ENCODE measurements at regions not wholly inside any gene's neighbourhood (a gene's known extent, or its start where the extent isn't known, plus 50 kb on each side); places are given as distances from the start of the nearest gene placed in this dataset.
"Not testable (repeated sequence)": the region's sequence is repeated elsewhere in the genome, so short reads cannot be mapped to it uniquely, and the experiment has no call there.

DNA sequence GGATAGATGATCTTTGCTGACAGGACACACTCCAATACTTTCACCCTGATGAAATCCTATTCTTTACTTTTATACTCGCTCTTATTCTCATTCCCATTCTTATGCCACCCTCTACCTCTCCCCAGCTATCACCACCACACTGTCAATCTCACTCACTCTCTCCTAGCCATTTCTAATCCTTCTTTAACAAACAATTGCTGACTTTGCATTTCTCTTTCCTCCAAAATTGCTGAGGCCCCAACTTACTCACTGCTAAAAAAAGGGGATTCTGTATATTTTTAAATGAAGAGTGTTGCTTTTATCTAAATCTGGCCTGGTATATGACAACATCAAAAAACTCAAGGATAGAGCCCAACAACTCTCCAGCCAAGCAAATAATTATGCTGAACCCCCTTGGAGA, 515.4 kb downstream of the MATN1 start:
- DNase-seq (ENCODE audit: low spot score), result not testable (repeated sequence)

DNA sequence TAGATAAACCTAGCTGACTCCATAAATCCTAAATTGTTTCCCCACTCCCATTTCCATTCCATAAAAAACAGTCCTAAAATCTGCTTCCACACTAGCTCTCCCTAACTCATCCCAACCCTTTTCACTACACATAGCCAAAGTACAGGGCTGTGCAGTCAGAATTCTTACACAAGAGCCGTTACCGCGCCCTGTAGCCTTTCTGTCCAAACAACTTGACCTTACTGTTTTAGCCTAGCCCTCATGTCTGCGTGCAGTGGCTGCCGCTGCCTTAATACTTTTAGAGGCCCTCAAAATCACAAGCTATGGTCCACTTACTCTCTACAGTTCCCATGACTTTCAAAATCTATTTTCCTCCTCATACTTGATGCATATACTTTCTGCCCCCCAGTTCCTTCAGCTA, 516.8 kb downstream of the MATN1 start:
- not testable (repeated sequence) for DNase-seq (ENCODE audit: low spot score)

- not testable (repeated sequence) for DNase-seq (ENCODE audit: low spot score)
These were observed 518.5 kb downstream of the MATN1 start for GRCh38 chr1:30204916-30205315.

GRCh38 chr1:30201015-30201414, 522.4 kb downstream of the MATN1 start:
- DNase-seq (ENCODE audit: low spot score), result no peak

DNA sequence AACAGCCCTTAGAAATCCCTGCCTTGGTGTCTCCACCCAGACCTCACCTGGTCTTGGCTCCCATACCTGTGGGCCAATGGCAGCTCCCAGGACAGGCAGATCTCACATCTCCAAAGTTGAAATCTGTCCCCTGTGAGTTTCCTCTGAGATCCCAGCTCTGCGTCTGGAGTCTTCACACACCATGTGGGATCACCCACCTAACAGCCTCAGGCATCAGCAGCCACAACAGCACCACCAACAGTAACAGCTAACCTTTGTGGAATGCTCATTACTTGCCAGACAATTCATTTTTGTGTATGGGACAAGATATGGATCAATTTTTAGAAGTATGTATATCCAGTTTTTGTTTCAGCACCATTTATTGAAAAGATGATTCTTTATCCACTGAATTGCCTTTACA, 523.2 kb downstream of the MATN1 start:
- DNase-seq (ENCODE audit: low spot score), result no peak

- no peak for DNase-seq (ENCODE audit: low spot score)
These were observed 523.8 kb downstream of the MATN1 start for GRCh38 chr1:30199563-30199962.

- DNase-seq (ENCODE audit: low spot score), result no peak
These were observed 524.5 kb downstream of the MATN1 start for GRCh38 chr1:30198795-30199403.

DNA sequence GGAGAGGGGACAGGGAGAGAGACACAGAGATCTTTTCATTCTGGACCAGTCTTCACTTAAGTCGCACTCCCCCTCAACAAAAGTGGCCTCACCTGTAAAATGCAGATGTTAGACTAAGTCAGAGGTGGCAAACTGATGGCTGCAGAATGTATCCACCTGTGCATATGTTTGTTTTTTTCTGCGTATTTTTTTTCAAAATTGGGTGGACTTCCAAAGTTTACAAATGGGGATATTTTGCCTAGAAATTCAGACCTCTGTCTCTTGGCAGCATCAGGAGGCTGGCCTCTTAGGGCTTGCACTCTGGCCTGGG, 525.0 kb downstream of the MATN1 start:
- DNase-seq (ENCODE audit: low spot score), result no peak

DNA sequence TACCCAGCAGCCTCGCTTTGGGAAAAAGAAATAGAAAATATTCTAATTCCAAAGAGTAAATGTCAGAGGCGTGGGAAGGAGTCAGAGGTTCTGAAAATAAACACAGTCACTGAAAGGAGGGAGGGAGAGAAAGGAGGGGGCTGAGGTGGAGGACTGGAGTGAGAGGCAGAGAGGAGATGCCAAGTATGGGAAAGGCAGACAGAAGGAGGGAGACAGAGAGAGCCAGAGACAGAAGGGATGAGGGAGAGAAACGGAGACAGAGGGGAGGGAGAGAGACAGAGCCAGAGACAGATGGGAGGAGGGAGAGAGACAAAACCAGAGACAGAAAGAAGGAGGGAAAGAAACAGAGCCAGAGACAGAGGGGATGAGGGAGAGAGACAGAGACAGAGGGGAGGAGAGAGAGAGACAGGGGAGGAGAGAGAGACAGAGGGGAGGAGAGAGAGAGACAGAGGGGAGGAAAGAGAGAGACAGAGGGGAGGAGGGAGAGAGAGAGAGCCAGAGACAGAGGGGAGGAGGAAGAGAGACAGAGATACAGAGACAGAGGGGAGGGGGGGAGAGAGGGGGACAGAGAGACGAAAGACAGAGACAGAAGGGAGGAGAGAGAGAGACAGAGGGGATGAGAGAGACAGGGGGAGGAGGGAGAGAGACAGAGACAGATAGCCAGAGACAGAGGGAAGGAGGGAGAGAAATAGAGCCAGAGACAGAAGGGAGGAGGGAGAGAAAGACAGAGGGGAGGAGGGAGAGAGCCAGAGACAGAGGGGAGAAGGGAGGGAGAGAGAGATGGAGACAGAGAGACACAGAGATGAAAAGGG, 525.5 kb downstream of the MATN1 start:
- peak; percentile 58 for DNase-seq (ENCODE audit: low spot score)

DNA sequence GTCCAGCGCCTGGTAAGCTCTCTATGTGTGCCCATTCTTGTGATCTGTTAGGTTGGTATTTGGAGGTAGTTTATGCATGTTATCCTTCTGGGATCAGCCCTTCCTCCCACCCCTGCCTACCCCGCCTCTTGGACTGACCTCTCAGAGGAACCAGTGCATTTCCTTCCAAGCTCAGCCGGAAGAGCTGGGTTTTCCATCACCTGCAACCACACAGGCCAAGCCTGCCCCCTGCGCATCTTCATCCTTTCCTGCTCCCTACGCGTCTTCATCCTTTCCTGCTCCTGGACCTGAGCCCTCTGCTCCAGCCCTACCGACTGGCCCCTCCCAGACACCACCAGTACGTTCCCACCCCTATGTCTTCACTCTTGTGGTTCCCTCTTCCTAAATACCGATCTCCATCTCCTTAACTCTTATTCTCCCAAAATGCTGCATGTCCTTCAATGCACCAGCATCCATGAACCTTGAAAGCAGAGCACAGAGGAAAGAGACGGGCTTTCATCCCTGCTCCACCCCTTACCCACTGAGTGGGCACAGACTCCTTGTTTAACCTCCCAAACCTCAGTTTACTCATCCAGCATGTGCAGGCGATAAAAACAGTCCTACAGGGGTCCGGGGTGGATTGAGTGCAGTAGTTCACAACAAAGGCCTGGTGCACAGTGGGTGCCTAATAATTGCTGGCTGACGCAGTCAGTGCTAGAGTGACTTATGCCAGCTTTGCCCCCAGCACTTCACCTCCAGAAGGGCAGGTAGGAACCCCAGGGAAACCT, 526.3 kb downstream of the MATN1 start:
- DNase-seq (ENCODE audit: low spot score), result no peak

DNA sequence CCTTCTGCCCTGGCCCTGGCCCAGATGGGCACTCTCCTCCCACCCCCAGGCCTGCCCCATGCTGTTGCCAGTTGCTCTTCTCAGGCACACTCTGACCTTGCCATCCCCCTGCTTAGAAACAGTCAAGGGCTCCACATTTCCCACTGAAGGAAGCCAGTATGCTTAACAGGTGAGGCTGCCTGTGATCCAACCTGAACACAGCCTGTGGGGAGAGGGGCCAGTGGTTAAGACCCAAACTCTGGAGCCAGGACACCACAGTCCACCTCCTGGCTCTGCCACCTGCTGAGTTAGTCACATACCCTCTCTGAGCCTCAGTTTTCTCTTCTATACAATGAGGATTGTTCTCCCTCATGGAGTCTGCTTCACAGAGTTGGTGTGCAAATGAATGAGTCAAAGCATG, 526.9 kb downstream of the MATN1 start:
- no peak for DNase-seq (ENCODE audit: low spot score)

- no peak for DNase-seq (ENCODE audit: low spot score)
These were observed 527.8 kb downstream of the MATN1 start for GRCh38 chr1:30195424-30196134.

GRCh38 chr1:30194741-30195423, 528.5 kb downstream of the MATN1 start:
- DNase-seq (ENCODE audit: low spot score), result no peak

DNA sequence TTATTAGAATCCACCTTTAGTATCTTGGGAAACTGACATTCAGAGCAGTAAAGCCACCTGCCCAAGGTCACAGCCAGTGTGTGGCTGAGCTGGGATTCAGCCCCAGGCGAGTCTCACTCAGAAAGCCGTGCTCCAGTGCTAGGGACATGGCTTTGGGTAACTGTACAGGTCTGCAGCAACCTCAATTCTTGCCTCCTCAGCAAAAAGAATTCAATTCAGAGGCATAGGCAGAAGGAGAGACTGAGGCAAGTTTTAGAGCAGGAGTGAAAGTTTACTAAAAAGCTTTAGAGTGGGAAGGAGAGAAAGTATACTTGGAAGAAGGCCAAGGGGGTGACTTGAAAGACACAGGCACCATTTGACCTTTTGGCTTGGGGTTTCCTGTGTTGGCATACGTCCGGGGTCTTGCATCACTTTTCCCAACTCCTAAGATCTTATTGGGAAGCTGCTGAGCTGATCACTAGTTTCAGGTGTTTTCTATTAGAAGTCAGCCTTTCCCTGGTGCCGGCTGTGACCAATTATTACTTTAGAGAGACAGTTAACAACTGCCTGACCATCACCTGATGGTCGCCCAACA, 529.3 kb downstream of the MATN1 start:
- DNase-seq (ENCODE audit: low spot score), result no peak

DNA sequence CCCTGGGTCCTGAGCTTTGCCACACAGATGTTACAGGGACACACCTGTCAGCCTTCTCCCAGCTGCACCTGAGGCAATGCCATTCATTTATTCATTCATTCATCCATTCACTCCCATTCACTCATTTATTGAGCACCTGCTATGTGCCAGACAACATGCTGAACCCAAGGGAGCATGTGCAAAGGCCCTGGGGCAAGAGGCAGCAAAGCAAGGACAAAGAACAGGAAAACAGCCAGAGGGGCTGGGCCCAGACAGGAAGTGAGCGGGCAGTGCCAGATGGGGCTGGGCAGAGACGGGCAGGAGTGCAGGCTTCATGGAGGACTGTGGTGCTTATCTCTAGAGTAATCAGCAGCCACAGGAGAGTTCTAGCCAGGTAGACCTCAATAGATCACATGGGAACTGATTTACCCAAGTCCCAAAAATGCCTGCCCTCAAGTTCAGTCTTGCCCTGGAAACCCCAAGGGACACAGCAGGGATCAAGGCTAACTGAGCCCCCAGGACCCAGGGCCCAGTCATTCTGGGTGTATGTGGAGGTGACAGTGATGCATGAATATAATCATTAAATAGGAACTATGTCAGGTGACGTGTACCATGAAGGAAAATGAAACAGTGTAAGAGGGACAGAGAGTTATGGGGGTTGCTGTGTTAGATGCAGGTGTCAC, 530.3 kb downstream of the MATN1 start:
- DNase-seq (ENCODE audit: low spot score), result no peak

- DNase-seq (ENCODE audit: low spot score), result peak; percentile 84
These were observed 532.2 kb downstream of the MATN1 start for GRCh38 chr1:30191154-30191702.

DNA sequence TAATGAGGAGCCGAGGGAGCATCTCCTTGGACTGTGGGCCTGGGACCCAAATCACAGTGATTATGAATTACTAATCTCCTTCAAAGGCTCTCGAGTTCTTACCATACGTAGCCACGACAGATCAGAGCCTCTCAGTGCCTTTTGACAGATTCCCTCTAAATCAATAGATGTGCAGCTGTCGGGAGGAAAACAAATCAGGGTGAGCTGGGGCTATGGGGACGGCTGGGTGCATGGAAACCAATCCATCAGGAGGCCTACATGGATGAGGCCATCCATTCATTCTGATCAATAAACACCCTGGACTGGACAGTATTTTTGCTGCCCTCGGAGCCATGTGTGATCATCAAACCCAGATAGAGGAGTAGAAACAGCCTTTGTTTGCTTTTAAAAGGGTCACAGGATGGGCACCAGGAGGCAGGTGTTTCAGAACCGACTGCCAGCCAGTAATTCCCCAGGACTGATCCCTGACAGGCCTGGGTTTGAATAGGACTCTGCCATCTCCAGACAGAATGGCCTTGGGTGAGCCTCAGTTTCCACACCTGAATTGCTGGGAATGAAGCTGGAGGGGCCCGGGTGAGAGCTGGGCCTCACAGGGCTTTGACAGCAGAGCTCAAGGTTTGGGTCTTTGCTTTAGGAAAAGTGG, 532.8 kb downstream of the MATN1 start:
- DNase-seq (ENCODE audit: low spot score), result no peak

DNA sequence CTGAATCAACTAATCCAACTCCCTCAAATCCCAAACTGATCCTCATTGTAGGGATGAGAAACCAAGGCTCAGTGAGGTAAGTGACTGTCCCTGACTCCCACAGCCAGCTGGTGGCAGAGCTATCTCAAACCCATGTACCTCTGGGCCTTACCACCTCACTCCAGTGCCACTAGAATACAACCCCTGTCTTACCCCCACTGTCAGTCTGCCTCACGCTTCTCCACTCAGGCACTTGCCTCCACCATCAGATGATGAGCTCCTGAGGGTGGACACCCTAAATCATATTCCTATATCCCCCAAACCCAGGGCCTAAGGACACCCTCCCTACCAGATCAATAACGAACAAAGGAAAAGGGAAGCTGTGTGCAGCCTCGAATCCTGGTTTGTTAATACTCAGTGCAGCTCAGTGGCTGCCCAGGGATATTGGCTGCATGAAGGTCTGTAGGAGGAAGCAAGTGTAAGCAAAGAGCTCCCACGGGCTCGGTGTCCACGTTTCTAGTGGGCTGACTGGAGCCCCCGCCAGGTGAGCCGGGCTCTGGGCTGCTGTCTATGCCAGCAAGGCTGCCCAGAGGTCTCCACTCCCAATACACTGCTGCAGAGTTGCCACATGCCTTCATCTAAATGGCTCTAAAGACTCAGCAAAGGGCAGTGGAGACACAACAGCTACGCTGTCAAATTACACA, 533.4 kb downstream of the MATN1 start:
- DNase-seq (ENCODE audit: low spot score), result no peak

GRCh38 chr1:30188999-30189398, 534.4 kb downstream of the MATN1 start:
- DNase-seq (ENCODE audit: low spot score), result no peak

Measured in H4 (cell line).